Mucosa of rectum (tissue), 2 donors: ENCODE measurements at regions not wholly inside any gene's neighbourhood (a gene's known extent, or its start where the extent isn't known, plus 50 kb on each side); places are given as distances from the start of the nearest gene placed in this dataset.
"Not testable (repeated sequence)": the region's sequence is repeated elsewhere in the genome, so short reads cannot be mapped to it uniquely, and the experiment has no call there.

Source experiments
- H3K27ac ChIP-seq, 2 donors: one replicate each; pipeline ENCODE4 v1.7.0; 2013; ENCODE audit warnings: inconsistent platforms in 2 of 2, low read depth in 2 of 2, low read length in 2 of 2
- H3K27me3 ChIP-seq, 2 donors: one replicate each; pipeline ENCODE4 v1.7.0; 2013; ENCODE audit warnings: low read length in 2 of 2; ENCODE audit not compliant: control insufficient read depth in 2 of 2, insufficient read depth in 2 of 2
- H3K36me3 ChIP-seq, 2 donors: one replicate each; pipeline ENCODE4 v1.7.0; 2013; ENCODE audit warnings: low read length in 2 of 2; ENCODE audit not compliant: control insufficient read depth in 2 of 2, insufficient read depth in 2 of 2
- H3K4me1 ChIP-seq, 2 donors: one replicate each; pipeline ENCODE4 v1.7.0; 2013; ENCODE audit warnings: low read length in 2 of 2, mild to moderate bottlenecking in 1 of 2; ENCODE audit not compliant: control insufficient read depth in 2 of 2, insufficient read depth in 2 of 2
- H3K4me3 ChIP-seq, 2 donors: one replicate each; pipeline ENCODE4 v1.7.0; 2013; ENCODE audit warnings: low read length in 2 of 2
- H3K9ac ChIP-seq, 2 donors: one replicate each; pipeline ENCODE4 v1.7.0; 2013; ENCODE audit warnings: low read length in 2 of 2, low read depth in 1 of 2, mild to moderate bottlenecking in 1 of 2
- H3K9me3 ChIP-seq, 2 donors: one replicate each; pipeline ENCODE4 v1.7.0; 2013; ENCODE audit warnings: low read length in 2 of 2; ENCODE audit not compliant: control insufficient read depth in 2 of 2
- donor health status: healthy.
- donor health status: Normal muscosa, but diverticular disease.

DNA sequence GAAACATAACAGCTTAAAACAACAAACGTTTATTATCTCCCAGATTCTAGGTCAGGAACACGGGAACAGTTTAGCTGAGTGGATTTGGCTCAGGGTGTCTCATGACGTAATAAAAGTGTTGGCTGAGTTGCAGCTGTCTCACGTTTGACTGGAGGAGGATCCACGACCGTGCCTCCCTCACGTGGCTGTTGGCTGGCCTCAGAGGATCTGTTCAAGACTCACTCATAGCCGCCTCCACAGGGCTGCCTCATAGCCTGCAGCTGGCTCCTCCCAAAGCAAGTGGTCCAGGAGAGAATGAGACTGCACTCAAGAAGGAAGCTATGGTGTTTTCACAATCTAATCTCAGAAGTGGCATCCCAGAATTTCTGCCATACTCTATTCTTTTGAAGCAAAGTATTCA is 167.1 kb downstream of the RPRM start:
- Histone ChIP-seq H3K9me3 (no peaks in the 10 kb centered on the region), H3K27me3 (no peaks in the 10 kb centered on the region), H3K9ac (no peak overlapping the region), H3K27ac (no peak overlapping the region), H3K36me3 (no peaks in the 10 kb centered on the region), H3K4me3 (no peak overlapping the region), H3K4me1 (no peaks in the 10 kb centered on the region)

- H3K9me3 ChIP-seq, result no peaks in the 10 kb centered on the region
- no peak overlapping the region for H3K4me3 ChIP-seq
- no peaks in the 10 kb centered on the region for H3K36me3 ChIP-seq
- H3K27ac ChIP-seq, result no peak overlapping the region
- no peaks in the 10 kb centered on the region for H3K27me3 ChIP-seq
- no peak overlapping the region for H3K9ac ChIP-seq
- H3K4me1 ChIP-seq, result no peaks in the 10 kb centered on the region
Observed at GRCh38 chr2:153308466-153308865, 170.1 kb downstream of the RPRM start.

DNA sequence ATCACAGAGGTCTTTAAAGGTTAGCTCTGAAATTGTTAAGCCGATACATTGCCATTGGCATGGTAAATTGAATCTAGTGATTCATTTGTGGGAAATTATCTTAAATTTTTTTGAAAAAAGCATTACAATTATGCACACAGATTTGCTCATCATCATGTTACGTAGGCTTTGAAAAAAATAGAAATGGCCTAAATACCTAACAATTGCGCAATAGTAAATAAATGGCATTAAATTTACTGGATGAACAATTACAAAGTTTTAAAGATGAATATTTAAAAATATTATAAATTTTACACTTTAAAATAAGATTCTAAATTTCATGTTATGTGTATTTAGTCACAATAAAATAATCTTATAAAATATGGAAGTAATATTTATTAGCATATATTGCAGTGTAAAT is 171.3 kb downstream of the RPRM start:
- no peaks in the 10 kb centered on the region for H3K9me3 ChIP-seq
- no peak overlapping the region for H3K4me3 ChIP-seq
- H3K4me1 ChIP-seq, result no peaks in the 10 kb centered on the region
- no peak overlapping the region for H3K9ac ChIP-seq
- H3K36me3 ChIP-seq, result no peaks in the 10 kb centered on the region
- H3K27me3 ChIP-seq, result no peaks in the 10 kb centered on the region
- no peak overlapping the region for H3K27ac ChIP-seq

- no peak overlapping the region for H3K27ac ChIP-seq
Observed at GRCh38 chr2:153299809-153300208, 178.8 kb downstream of the RPRM start.

DNA sequence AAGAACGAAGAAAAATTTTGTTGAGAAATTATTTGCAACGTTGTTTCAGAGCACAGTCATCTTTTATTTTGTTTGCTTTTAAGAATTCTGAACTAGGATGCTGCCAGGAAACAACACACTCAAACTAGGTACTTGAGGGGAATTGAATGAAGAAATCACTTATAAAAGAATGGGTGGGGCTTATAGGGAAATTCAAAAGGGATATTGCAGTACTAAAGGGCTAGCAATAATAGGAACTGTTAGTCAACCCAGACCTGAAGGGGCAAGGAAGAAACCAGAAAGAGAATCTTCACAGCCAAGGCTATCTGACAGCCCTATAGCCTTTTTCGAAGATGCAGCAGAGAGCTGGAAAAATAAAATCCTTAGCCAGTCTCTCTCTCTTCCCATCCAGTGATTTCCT is 179.3 kb downstream of the RPRM start:
- no peak overlapping the region for H3K9ac ChIP-seq

More at GRCh38 chr2:153299809-153300208, 178.8 kb downstream of the RPRM start:
- no peaks in the 10 kb centered on the region for H3K9me3 ChIP-seq
- H3K9ac ChIP-seq, result no peak overlapping the region
- no peaks in the 10 kb centered on the region for H3K27me3 ChIP-seq
- no peak overlapping the region for H3K4me3 ChIP-seq
- no peaks in the 10 kb centered on the region for H3K36me3 ChIP-seq
- no peaks in the 10 kb centered on the region for H3K4me1 ChIP-seq

DNA sequence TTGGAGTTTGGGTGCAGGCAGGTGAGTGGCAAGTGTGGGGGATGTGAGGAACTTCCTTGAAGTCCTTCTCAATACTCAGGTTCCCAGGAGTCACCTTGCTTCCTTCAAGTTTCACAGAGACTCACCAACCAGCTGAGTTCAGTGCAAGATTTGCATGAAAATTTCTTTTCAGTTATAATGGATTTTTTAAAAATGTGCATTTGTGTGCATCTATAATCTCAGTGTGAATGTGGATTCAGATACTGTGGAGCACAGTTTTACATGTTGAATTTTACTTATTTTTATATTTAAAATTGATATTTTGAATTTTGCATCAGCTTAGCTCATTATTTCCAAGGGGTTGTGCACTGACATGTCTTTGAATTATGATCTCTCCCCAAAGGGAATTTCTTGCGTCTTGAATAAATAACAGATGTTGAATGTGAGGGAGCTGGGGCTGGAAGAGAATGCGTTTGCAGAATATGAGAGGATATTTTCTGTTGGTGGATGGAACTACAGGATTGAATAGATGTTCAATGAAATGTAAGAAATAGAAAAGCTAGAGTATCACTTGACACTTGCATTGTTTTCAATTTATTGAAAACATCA is 184.3 kb downstream of the RPRM start:
- Histone ChIP-seq H3K4me1 (no peaks in the 10 kb centered on the region), H3K4me3 (no peak overlapping the region), H3K27me3 (no peaks in the 10 kb centered on the region), H3K36me3 (no peaks in the 10 kb centered on the region), H3K9me3 (no peaks in the 10 kb centered on the region), H3K9ac (no peak overlapping the region), H3K27ac (no peak overlapping the region)

More for the DNA sequence above, 179.3 kb downstream of the RPRM start:
- H3K27me3 ChIP-seq, result no peaks in the 10 kb centered on the region
- no peak overlapping the region for H3K27ac ChIP-seq
- H3K4me3 ChIP-seq, result no peak overlapping the region
- H3K9me3 ChIP-seq, result no peaks in the 10 kb centered on the region
- H3K36me3 ChIP-seq, result no peaks in the 10 kb centered on the region
- H3K4me1 ChIP-seq, result no peaks in the 10 kb centered on the region

GRCh38 chr2:153291718-153292117 is 186.8 kb downstream of the RPRM start:
- no peaks in the 10 kb centered on the region for H3K36me3 ChIP-seq
- no peak overlapping the region for H3K27ac ChIP-seq
- H3K4me1 ChIP-seq, result no peaks in the 10 kb centered on the region
- no peak overlapping the region for H3K4me3 ChIP-seq
- no peak overlapping the region for H3K9ac ChIP-seq
- no peaks in the 10 kb centered on the region for H3K27me3 ChIP-seq
- no peaks in the 10 kb centered on the region for H3K9me3 ChIP-seq

DNA sequence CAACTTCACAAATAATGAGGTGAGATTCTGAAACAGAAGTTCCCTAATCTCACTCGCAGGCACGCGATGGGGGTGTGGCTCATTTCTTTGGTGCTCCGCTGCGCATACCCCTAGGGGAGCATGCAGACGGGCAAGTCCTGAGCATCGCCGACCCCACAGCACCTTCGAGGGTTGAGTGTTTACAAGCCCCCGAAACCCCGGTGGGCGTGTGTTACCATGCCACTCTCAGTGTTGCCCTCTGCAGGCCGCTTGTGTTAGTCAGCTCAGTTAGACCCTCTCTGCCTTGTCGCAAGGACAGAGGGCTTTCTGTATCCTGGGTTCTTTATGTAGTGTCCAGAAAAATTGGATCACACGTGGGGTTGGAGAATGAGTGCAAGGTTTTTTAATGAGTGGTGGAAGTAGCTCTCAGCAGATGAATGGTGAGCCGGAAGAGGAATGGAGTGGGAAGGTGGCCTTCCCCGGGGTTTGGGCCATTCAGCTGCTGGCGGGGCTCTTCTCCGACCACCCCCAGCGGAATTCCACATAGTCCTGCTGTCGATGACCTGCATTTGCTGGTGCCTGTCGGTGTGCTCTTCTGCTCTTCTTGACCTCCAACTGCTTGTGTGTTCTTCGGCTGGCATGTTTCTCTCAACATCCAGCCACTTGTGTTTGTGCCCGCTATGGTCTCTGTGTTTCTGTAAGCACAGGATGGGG is 191.3 kb downstream of the RPRM start:
- Histone ChIP-seq H3K9me3 (no peaks in the 10 kb centered on the region), H3K9ac (no peak overlapping the region), H3K4me1 (no peaks in the 10 kb centered on the region), H3K4me3 (no peak overlapping the region), H3K27me3 (no peaks in the 10 kb centered on the region), H3K27ac (no peak overlapping the region), H3K36me3 (no peaks in the 10 kb centered on the region)

- Histone ChIP-seq H3K27ac (no peak overlapping the region), H3K9me3 (no peaks in the 10 kb centered on the region), H3K4me3 (no peak overlapping the region), H3K4me1 (no peaks in the 10 kb centered on the region), H3K27me3 (no peaks in the 10 kb centered on the region), H3K36me3 (no peaks in the 10 kb centered on the region), H3K9ac (no peak overlapping the region)
Observed at GRCh38 chr2:153268941-153269461, 209.6 kb downstream of the RPRM start.

DNA sequence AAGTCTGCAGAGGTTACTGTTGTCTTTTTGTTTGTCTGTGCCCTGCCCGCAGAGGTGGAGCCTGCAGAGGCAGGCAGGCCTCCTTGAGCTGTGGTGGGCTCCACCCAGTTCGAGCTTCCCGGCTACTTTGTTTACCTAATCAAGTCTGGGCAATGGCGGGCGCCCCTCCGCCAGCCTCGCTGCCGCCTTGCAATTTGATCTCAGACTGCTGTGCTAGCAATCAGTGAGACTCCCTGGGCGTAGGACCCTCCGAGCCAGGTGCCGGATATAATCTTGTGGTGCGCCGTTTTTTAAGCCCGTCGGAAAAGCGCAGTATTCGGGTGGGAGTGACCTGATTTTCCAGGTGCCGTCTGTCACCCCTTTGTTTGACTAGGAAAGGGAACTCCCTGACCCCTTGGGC is 221.7 kb downstream of the RPRM start:
- H3K36me3 ChIP-seq, H3K4me1 ChIP-seq, H3K4me3 ChIP-seq, H3K9ac ChIP-seq, H3K27ac ChIP-seq, H3K27me3 ChIP-seq, H3K9me3 ChIP-seq: not testable (repeated sequence)
